Vagina (tissue), 2 donors: ENCODE measurements at regions not wholly inside any gene's neighbourhood (a gene's known extent, or its start where the extent isn't known, plus 50 kb on each side); places are given as distances from the start of the nearest gene placed in this dataset.
A peak's percentile ranks its signal among the peaks of the same experiment; 100 is the strongest.

Experiments
- DNase-seq, 2 donors: peaks; one replicate each; pipeline ENCODE4 v3.0.0-alpha.2; 2017; ENCODE audit errors: extremely low spot score in 2 of 2
- H3K27ac ChIP-seq: fragments of 200-600 bp; sonication (generic); one replicate; pipeline ENCODE4 v1.5.1; 2019
- H3K27me3 ChIP-seq: fragments of 200-600 bp; sonication (generic); one replicate; pipeline ENCODE4 v1.5.1; 2019
- H3K36me3 ChIP-seq, 2 donors: fragments of 200-600 bp; sonication (generic); one replicate each; pipeline ENCODE4 v1.5.1; 2017 to 2019
- H3K4me1 ChIP-seq: fragments of 200-600 bp; sonication (generic); one replicate; pipeline ENCODE4 v1.5.1; 2019
- H3K4me3 ChIP-seq, 2 donors: fragments of 200-600 bp; sonication (generic); 1 replicate in 1 of 2; 2 replicates in 1 of 2; pipeline ENCODE4 v1.5.1; 2016 to 2019
- H3K9me3 ChIP-seq: fragments of 200-600 bp; sonication (generic); one replicate; pipeline ENCODE4 v1.5.1; 2019
- POLR2A ChIP-seq, 2 donors: fragments of 450-650 bp; IDR thresholded peaks; one replicate each; pipeline ENCODE4 v1.6.1; 2017; ENCODE audit warnings: antibody characterized with exemption in 2 of 2, mild to moderate bottlenecking in 2 of 2, moderate library complexity in 2 of 2
- POLR2AphosphoS5 ChIP-seq, 2 donors: sonication (generic); formaldehyde crosslinking; IDR thresholded peaks; one replicate each; pipeline ENCODE4 v1.9.0; 2017; ENCODE audit warnings: antibody characterized with exemption in 2 of 2, mild to moderate bottlenecking in 2 of 2, low read depth in 1 of 2; ENCODE audit not compliant: insufficient read depth in 1 of 2
- intact Hi-C: fragments of 100-400 bp; cut with DNase I; formaldehyde crosslinking; loops from one replicate; pipeline ENCODE4 v1.15.1; 2023
- TF ChIP-seq, protein P1 (sequence below), 3 experiments: fragments of 450-650 bp in 2 of 3; fragments of 200-600 bp in 1 of 3; sonication (generic) in 1 of 3; IDR thresholded peaks; one replicate each; pipeline ENCODE4 v1.5.1; 2017 to 2019; ENCODE audit warnings: antibody characterized with exemption in 3 of 3, mild to moderate bottlenecking in 2 of 3, moderate library complexity in 2 of 3

DNA sequence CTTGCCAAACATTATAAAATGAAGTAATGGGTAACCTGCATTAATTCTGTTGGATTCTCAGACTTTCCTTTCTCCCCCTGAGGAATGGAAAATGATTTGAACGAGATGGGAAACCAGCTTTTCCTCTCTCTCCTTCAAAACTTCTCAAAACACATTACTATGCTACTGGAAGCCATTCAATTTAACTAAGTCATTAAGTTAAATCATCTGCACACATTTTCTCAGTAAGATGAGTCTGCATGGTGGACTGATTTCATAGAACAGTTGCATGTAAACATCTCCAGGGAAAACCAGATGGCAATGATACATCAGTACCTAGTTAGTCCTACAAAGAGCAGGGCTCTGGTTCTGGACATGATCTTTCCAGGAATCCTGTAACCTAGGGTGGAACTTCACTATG, 59.9 kb downstream of the BMP4 start:
- Histone ChIP-seq H3K27ac (peak overlapping the region; percentile 1), H3K9me3 (no peaks in the 10 kb centered on the region), H3K36me3 (no peaks in the 10 kb centered on the region), H3K4me3 (no peak overlapping the region), H3K27me3 (no peaks in the 10 kb centered on the region), H3K4me1 (no peaks in the 10 kb centered on the region)
- intact Hi-C loops = no loop called here
- no peak for DNase-seq
- TF ChIP-seq POLR2A (IDR thresholded peaks at IDR 0.05) (no peak), POLR2AphosphoS5 (IDR thresholded peaks at IDR 0.05; ENCODE audit: insufficient read depth in 1 of 2, low read depth in 1 of 2) (no peak)
- TF ChIP-seq, protein P1, sequence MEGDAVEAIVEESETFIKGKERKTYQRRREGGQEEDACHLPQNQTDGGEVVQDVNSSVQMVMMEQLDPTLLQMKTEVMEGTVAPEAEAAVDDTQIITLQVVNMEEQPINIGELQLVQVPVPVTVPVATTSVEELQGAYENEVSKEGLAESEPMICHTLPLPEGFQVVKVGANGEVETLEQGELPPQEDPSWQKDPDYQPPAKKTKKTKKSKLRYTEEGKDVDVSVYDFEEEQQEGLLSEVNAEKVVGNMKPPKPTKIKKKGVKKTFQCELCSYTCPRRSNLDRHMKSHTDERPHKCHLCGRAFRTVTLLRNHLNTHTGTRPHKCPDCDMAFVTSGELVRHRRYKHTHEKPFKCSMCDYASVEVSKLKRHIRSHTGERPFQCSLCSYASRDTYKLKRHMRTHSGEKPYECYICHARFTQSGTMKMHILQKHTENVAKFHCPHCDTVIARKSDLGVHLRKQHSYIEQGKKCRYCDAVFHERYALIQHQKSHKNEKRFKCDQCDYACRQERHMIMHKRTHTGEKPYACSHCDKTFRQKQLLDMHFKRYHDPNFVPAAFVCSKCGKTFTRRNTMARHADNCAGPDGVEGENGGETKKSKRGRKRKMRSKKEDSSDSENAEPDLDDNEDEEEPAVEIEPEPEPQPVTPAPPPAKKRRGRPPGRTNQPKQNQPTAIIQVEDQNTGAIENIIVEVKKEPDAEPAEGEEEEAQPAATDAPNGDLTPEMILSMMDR (IDR thresholded peaks at IDR 0.05) = no peak

- no peaks in the 10 kb centered on the region for H3K4me1 ChIP-seq
- DNase-seq = no peak
- TF ChIP-seq POLR2AphosphoS5 (IDR thresholded peaks at IDR 0.05; ENCODE audit: insufficient read depth in 1 of 2, low read depth in 1 of 2) (no peak), POLR2A (IDR thresholded peaks at IDR 0.05) (no peak)
- TF ChIP-seq, protein P1 (IDR thresholded peaks at IDR 0.05) = no peak
- H3K36me3 ChIP-seq = no peaks in the 10 kb centered on the region
- intact Hi-C loops = no loop called here
- no peaks in the 10 kb centered on the region for H3K27me3 ChIP-seq
- no peaks in the 10 kb centered on the region for H3K9me3 ChIP-seq
- no peak overlapping the region for H3K4me3 ChIP-seq
- no peak overlapping the region for H3K27ac ChIP-seq
Observed at GRCh38 chr14:53894456-53894855, 62.2 kb downstream of the BMP4 start.

DNA sequence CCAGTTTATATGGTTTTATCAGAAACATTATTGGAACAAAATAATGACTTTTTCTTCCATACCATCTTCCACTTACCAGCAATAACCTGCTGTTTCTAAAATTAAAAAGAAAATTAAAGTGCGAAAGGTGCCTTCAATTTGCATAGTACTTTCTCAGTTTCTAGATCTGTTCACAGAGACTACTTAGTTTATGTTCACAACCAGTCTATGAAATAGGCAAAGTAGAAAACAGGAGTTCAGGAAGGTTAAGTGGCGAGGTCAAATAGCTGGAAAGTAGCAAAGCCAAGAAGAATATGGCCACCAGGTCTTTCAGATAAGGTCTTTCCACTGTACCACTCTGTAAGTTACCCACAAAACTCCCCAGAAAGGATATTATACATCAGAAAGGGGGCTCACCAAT, 63.3 kb downstream of the BMP4 start:
- Histone ChIP-seq H3K27me3 (no peaks in the 10 kb centered on the region), H3K9me3 (no peaks in the 10 kb centered on the region), H3K36me3 (no peaks in the 10 kb centered on the region), H3K4me3 (no peak overlapping the region), H3K27ac (no peak overlapping the region), H3K4me1 (no peaks in the 10 kb centered on the region)
- no peak for DNase-seq
- TF ChIP-seq POLR2A (IDR thresholded peaks at IDR 0.05) = no peak
- TF ChIP-seq, protein P1 (IDR thresholded peaks at IDR 0.05) = no peak
- no peak for TF ChIP-seq POLR2AphosphoS5 (IDR thresholded peaks at IDR 0.05; ENCODE audit: insufficient read depth in 1 of 2, low read depth in 1 of 2)
- intact Hi-C loops = no loop called here

DNA sequence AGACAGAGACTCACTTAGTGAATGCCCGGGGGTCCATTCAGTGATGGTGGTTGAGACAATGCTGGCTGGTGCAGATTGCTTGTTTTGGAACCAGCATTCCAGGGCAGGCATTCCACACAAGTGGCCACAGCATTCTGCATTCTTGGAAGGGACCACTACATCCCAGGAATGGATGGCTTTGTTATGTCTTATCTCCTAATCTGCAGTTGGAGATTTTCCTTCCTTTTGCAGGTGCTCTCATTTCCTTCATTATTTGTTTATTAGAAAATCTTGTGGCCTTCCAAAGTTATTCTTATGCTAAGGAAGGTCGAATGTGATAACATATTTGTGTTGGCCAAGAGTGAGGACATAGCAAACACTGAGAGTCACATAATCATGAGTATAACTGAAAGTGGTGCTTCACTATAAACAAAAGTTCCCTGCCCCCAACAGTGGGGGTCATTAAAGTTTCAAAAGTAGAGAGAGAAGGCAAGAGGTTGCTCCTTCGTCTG, 66.0 kb downstream of the BMP4 start:
- Histone ChIP-seq H3K4me1 (no peaks in the 10 kb centered on the region), H3K36me3 (no peaks in the 10 kb centered on the region), H3K4me3 (no peak overlapping the region), H3K27me3 (no peaks in the 10 kb centered on the region), H3K9me3 (no peaks in the 10 kb centered on the region), H3K27ac (no peak overlapping the region)
- DNase-seq = no peak
- peak in 1 of 2 donors; percentile 66 for TF ChIP-seq POLR2AphosphoS5 (IDR thresholded peaks at IDR 0.05; ENCODE audit: insufficient read depth in 1 of 2, low read depth in 1 of 2)
- no peak for TF ChIP-seq POLR2A (IDR thresholded peaks at IDR 0.05)
- TF ChIP-seq, protein P1 (IDR thresholded peaks at IDR 0.05) = no peak
- intact Hi-C loops = no loop called here

- no peak for DNase-seq
- intact Hi-C loops = no loop called here
- no peak overlapping the region for H3K27ac ChIP-seq
- no peaks in the 10 kb centered on the region for H3K4me1 ChIP-seq
- H3K36me3 ChIP-seq = no peaks in the 10 kb centered on the region
- TF ChIP-seq, protein P1 (IDR thresholded peaks at IDR 0.05) = no peak
- no peak for TF ChIP-seq POLR2A (IDR thresholded peaks at IDR 0.05)
- no peak for TF ChIP-seq POLR2AphosphoS5 (IDR thresholded peaks at IDR 0.05; ENCODE audit: insufficient read depth in 1 of 2, low read depth in 1 of 2)
- H3K27me3 ChIP-seq = no peaks in the 10 kb centered on the region
- no peaks in the 10 kb centered on the region for H3K9me3 ChIP-seq
- H3K4me3 ChIP-seq = no peak overlapping the region
Observed at GRCh38 chr14:53888535-53889386, 67.9 kb downstream of the BMP4 start.
